ENCODE measurements at regions not wholly inside any gene's neighbourhood (a gene's known extent, or its start where the extent isn't known, plus 50 kb on each side); places are given as distances from the start of the nearest gene placed in this dataset.
"Not testable (repeated sequence)": the region's sequence is repeated elsewhere in the genome, so short reads cannot be mapped to it uniquely, and the experiment has no call there.

DNA sequence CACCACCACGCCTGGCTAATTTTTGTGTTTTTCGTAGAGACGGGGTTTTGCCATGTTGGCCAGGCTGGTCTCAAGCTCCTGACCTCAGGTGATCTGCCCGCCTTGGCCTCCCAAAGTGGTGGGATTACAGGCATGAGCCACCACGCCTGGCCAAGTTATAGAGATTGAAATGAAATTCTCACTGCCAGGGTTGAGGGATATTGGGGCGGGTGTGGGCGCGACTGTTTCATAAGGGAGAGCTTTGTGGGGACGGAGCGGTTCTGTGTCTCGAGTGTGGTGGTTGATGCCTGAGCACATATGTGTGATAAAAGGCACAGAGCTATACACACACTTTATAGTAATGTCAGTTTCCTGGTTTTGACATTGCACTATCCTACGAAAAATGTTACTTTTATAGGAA is 361.0 kb upstream of the HS6ST1 start:
- not testable (repeated sequence) for DNase-seq

DNA sequence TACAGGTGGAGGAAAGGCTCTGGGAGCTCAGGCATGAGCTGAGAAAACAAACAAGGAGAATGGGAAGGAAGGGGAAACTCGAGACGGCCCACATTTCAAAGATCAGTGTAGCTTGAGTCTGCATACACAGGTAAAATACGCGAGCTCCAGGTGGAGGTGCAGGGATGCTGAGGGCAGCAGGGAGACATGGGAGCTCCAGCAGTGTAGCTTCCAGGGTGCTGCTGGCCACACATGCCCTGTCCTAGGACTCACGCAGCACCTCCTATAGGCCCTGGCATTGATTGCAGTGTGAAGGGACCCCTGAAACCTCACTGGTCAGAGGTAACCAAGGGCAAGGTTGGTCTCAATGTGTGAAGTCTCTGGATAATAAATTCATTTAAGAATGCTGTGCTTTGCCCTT is 362.8 kb upstream of the HS6ST1 start:
- DNase-seq, result no peak

- no peak for DNase-seq
These were observed 363.6 kb upstream of the HS6ST1 start for GRCh38 chr2:128682266-128682665.

- DNase-seq, result no peak
These were observed 364.1 kb upstream of the HS6ST1 start for GRCh38 chr2:128682729-128683284.

DNA sequence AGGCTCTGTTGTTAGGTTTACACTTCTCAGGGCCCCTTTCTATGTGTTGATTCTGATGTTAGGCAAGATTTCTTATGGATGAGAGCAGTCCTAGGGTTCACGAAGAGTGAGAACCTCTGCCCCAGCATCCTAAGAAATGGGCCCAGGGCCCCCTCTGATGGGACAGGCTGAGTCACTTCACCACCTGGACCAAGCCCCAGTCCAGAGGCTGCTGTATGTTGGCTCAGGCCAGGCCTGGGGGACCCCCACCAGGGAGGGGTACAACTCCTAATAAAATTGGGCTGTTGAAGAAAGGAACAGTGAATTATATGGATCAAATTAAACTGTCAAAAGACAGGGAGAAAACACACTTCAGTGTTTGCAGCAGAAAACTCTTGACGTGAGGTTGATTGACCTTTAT is 365.9 kb upstream of the HS6ST1 start:
- no peak for DNase-seq

- no peak for DNase-seq
These were observed 367.3 kb upstream of the HS6ST1 start for GRCh38 chr2:128685841-128686496.

DNA sequence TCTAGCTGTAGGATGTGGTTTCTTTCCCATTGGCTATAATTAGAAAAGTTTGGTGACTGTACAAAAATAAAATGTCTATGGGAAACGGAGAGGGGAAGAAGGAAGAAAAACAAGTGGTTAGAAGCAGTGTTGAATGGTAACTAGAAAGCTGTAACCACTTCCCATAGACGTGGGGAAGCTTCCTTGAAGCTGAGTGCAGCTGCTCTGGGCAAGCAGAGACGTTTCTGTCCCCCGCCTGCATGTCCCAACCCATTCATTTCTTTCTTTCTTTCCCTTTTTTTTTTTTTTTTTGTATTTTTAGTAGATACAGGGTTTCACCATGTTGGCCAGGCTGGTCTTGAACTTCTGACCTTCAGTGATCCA is 367.8 kb upstream of the HS6ST1 start:
- no peak for DNase-seq

DNA sequence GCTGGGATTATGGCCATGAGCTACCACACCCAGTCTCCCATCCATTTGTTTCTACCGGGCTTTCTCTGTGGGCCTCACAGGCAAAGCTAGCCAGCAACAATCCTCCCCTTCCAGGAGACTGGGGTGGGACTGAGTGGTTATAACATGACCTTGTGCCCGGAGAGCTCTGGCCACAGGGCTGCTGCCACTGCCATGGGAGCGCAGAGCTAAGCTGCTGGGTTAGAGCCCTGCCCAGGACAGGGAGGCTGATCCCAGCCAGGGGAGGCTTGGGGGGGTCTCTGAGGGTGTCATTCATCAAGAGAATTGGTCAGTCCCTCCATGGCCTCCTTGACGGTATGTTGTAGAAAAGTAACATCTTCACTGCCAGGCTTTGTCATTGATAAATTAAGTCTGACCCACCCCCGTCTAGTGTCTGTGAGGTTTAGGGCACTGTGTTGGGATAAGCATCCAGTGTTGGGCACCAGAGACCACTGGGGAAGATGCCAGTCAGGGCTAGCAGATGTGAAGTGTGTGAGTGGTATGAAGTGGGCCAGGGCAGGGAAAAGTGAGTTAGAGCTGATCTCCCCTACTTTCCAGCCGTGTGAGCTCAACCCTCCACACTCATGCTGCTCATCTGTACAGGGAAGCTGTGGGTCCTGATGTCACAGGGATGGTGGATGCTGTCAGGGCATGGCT is 368.4 kb upstream of the HS6ST1 start:
- DNase-seq, result no peak

DNA sequence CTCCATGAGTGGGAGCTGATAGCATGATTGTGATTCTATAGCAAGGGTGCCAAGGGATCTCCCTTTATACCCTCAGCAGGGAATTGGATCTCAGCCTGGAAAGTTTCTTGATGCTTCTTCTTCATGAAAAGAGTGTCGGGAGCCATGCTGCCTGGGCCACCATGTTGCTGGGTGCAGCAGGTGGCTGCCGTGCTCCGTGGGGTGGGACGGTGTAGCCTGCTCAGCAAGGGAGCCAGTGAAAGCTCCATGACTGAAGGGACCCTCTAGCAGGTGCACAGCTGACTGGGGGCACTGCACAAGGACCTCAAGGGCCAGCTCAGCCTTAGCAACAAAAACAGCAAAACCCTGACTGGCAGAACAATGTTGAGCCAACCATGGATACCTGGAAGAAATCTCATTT is 368.9 kb upstream of the HS6ST1 start:
- DNase-seq, result no peak

GRCh38 chr2:128689971-128690370 is 371.3 kb upstream of the HS6ST1 start:
- no peak for DNase-seq

- no peak for DNase-seq
These were observed 371.8 kb upstream of the HS6ST1 start for GRCh38 chr2:128690431-128690830.

- DNase-seq, result no peak
These were observed 372.2 kb upstream of the HS6ST1 start for GRCh38 chr2:128690869-128691268.

DNA sequence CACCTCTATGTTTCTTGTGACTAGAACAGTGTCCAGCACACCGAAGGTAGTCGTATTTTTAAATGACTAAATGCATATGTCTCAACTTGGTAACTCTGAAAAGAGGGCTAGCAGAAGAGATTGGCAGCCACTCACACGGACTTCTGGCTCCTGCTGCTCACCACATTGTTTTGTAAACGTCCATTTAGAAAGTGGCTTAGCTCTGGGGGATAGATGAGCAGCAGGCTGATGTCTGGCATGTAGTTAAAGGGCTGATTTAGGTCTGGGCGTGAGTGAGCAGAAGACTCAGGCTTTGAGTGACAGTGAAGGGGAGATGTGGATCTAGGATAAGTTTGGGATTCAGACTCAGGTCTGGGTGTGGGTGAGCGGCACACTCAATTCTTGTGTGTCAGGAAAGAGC is 372.9 kb upstream of the HS6ST1 start:
- DNase-seq, result no peak

DNA sequence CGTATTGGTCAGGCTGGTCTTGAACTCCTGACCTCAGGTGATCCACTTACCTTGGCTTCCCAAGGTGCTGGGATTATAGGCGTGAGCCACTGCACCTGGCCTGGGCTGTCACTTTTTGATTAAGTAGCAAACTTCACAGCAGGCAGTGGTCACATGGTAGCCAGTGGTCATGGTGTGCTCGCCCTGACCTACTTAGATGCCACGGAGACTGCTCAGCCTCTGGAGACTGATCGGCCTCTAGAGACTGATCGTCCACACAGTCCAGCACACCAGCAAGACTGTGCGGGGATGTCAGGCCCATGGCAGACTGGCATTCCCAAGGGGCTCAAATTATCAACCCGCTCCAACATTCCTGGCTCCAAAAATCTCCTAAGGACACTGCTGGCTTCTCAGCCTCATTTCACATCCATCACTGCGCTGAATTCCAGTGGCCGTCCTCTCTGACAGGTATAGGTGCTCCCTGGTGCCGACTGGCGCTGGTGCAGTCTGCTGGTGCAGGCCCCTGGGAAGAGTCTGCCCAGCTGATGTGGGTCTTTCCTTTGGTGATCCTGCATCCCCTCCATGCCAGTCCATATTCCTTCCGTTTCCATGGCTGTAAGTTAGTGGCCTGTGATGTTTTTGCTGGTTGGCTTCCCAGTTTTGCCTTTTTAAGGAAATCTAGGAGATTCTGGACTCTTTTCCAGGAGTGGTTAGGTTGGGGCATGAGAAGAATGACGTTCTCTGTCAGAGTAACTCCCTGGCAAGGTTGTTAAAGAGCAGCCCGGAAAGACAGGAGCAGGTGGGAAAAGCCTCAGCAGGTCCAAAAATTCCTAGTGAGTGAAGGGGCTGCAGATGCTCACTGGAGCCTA is 374.5 kb upstream of the HS6ST1 start:
- no peak for DNase-seq

DNA sequence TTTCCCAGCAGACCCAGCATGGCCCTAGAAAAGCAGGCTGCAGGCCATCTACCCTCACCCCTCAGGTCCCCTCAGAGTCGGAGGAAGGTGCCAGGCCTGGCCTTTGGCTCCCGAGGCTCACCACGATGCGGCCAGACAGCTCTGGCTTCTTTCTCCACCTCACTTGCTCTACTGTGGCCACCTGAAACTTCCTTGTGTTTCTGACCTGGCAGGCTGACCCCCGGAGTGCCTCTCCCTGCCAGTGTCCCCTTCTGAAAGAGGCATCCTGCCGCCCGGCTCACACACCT is 375.0 kb upstream of the HS6ST1 start:
- no peak for DNase-seq

DNA sequence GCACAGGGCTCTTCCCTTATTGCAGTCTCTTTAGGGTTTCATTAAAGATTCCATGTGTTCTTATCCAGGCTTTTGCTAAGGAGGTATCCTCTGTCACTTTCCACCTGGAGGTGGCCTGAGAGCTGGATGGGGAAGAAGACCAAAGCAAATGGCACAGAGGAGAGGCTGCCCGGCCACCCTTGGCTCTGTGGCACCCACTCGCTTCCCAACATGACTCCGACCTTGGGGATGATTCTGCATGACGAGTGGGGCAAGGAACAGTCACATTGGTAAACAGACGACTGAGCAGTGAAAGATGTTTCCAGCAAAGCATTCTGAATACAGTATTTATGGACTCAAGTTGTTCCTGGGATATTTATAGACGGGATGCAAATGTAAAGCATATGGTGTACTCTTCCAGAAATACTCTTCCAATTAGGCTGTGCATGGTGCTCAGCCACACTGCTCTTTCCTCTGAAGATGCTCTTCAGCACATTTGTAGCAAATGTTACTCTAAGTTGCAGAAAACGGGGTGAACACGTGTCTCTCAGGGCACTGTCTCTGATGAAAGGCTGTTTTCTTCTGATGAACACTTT is 377.1 kb upstream of the HS6ST1 start:
- no peak for DNase-seq

DNA sequence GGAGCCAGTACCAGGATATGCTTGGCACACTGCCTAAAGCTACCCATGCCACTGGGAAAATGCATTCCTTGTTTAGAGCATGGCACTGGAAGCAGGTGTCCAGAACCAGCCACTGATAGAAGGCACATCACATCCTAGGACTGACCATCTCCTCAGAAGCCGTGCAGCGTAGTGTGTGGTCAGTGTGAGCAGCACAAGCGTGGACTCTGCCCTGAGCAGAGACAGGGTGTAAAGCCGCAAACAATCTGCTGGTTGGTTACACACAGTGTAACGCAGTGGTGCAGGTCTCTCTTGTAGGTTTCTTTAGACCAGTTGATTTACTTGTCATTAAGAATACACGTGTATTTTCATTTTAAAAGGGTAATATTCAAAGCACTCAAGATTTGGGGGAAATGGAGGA is 377.8 kb upstream of the HS6ST1 start:
- no peak for DNase-seq

GRCh38 chr2:128701418-128701817 is 382.8 kb upstream of the HS6ST1 start:
- DNase-seq, result no peak

- DNase-seq, result no peak
These were observed 383.9 kb upstream of the HS6ST1 start for GRCh38 chr2:128702616-128703015.

DNA sequence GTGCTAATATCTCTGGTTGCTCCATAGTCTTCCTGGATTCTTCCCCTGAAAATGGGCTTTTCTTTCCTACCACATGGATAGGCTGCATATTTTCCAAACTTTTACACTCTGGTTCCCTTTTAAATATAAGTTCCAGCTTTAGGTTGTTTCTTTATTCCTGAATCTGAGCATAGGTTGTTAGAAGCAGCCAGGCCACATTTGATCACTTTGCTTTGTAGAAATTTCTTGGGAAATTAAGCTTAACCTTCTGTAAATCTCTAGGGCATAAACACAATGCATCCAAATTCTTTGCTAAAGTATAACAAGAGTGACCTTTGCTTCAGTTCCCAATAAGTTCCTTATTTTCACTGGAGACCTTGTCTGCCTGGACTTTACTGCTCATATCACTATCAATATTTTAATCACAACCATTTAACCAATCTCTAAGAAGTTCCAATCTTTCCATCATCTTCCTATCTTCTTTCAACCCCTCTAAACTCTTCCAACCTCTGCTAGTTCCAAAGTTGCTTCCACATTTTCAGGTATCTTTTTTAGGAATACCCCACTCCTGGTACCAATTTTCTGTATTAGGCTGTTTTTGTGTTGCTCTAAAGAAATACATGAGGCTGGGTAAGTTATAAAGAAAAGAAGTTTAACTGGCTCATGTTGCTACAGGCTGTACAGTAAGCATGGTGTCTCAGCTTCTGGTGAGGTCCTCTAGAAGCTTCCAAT is 389.6 kb upstream of the HS6ST1 start:
- no peak for DNase-seq

DNA sequence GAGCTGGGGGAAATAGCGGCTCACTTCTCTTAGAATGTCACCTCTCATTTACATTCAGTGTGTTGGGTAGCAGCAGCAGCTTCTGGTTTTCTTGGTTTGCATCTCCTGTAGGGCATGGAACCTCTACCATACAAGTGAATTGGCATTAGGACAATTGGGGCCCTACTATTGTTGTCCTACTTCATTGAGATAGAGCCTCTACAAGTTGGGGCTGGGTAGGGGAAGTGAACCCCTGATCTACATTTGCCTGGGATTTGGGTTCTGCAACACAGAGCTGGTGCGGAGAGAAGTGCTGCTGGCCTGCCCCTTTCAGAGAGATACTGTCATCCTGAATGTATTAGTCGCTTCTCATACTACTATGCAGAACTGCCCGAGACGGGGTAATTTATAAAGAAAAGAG is 391.6 kb upstream of the HS6ST1 start:
- DNase-seq, result no peak

DNA sequence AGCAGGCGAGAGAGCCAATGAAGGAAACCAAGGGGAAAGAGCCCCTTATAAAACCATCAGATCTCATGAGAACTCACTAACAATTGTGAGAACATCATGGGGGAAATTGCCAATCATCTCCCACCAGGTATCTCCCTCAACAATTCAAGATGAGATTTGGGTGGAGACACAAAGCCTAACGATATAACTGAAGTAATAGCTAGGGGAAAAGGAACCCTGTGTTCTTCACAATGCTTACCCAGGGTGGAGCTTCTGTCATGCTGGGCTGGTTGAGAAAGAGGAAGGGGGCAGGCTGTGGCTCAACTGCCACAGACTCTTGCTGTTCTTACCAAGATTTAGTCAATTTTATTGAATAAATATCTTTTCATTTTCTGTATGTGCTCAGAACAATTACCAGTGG is 392.1 kb upstream of the HS6ST1 start:
- no peak for DNase-seq

DNA sequence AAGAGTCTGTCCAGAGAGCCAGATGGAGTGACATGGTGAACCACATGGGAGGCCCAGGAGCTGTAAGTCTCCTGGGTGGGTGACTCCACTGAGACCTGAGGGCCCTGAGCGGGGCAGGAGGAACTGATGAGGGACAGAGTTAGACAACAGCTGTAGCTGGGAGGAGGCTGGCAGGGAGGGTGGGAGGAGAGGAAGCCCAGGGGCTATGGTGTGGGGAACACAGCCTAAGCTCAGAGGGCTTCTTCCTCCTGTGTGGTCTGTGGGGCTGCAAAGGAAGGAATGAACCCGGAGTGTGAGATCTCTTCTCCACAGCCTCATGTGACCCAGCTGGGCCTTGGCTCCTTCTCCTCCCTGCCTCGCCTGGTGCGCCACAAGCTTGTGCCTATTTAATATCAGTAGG is 395.6 kb upstream of the HS6ST1 start:
- no peak for DNase-seq
